ENCODE measurements at regions not wholly inside any gene's neighbourhood (a gene's known extent, or its start where the extent isn't known, plus 50 kb on each side); places are given as distances from the start of the nearest gene placed in this dataset.

DNA sequence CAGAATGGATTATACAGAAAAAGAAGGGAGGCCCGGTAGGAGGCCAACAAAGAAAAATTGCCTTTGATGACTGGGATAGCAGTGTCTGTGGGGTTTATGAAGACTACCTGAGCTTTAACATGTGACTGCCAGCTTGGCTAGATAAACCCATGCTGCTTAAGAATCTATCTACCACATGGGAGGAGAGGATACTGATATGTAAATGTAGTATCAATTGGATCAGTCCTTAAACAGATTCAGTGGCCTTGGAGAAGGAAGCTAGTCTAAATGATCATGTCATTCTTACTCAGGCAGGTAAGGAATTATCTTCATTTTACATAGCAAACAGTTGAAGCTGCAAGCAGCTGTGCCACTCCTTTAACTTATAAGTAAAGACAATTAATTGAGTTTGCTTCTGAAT is 50.0 kb upstream of the SYNPR start:
- DNase-seq (ENCODE audit: low spot score) = no peak
